GM19397 (cell line): ENCODE measurements at regions not wholly inside any gene's neighbourhood (a gene's known extent, or its start where the extent isn't known, plus 50 kb on each side); places are given as distances from the start of the nearest gene placed in this dataset.

Experiments used
- ATAC-seq: cut with Tn5 transposase; IDR thresholded peaks from one replicate; pipeline ENCODE4 v1.9.1; 2021; ENCODE audit warnings: mild to moderate bottlenecking, moderate library complexity; ENCODE audit not compliant: unreplicated experiment

DNA sequence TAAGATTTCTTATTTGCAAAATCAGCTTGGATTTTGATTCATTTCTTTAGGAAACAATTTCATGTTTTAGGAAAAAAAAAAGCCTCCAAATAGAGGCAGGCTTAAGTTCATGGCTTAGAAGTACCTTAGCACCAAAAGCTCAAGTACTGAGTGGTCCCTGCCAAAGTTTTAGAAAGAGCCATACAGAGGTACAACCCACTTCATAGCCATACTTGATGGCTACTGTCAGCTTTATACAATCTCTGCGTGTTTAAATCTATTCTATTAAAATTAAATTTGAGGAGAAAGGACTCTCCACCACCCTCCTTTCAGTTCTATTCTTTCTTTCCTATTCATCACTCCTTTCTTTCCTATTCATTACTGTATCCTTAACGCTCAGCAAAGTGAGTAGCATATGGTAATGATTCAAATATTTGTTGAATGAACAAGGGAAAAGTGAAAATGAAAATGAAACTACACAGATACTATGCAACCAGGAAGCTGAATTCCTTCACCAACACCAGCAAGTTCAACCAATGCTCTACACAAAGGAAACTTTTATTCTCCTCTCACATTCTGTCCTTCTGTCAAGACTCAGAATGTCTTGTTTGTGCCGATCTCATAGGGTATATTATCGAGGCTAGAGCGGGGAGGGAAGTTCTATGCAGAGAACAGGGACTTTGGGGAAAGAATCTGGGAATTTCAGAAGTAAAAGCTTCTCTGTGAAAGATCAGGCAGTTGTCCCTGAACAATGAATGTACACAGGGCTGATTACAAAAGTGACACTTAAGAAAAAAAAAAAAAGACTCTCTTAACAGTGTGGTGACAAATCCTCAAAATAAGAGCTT lies 138.6 kb upstream of the SPEF2 start:
- peak; percentile 52 for ATAC-seq

- ATAC-seq: no peak
These were observed 139.8 kb upstream of the SPEF2 start for GRCh38 chr5:35477911-35478310.

GRCh38 chr5:35477321-35477720 lies 140.3 kb upstream of the SPEF2 start:
- no peak for ATAC-seq

- ATAC-seq: no peak
These were observed 140.9 kb upstream of the SPEF2 start for GRCh38 chr5:35476797-35477196.

DNA sequence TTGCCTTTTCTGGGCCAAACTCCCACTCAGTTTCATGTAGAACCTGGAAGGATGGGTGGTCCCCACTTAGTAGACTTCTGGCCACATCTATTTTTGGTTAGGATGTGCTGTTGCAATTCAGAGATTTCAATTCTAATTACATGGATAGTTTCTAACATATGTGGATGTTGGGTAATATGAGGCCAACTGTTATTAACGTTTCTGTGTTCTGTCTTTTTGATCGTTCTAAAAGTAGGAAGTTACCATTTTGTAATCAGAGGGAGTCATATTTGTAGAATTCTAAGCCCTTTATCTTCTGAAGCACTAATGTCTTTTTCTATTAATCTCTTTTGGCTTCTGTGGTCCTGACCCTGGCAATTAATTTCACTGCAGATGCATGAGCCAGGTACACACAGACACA lies 141.6 kb upstream of the SPEF2 start:
- no peak for ATAC-seq

DNA sequence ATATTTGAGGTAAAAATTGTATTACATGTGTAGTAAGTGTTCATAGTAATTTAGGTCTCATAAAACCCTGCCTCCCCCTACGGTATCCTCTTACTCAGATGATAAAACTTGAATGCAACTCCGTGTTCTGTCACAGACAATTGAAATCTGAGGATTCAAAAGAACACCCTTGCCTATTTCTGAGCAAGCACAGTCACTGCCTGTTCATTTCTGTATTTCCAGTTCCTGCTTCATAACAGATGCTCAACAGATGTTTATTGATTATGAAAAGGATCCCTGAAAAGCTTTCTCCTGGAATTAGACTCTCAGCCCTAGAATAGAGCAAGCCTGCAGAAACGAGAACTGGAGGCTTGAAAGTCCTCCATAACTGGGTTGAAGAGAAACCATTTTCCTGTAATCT lies 144.1 kb upstream of the SPEF2 start:
- no peak for ATAC-seq

DNA sequence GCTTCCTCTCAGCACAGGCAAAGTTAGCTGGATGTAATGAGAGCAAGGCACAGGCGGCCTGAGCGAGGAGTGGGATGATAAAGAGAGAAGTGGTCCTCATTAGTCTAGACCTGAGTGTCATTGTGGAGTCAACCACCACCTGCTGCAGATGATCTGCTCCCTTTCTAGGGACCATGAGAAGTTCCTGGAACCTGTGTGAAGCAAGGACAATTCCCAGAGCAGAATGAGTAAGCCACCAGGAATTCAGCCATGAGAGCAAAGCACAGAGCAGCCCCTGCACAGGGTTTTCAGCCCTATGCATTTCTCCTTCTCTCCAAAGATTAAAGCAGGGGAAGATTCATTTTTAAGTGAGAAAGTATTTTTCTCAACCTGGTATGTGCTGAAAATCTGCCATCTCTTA lies 146.8 kb upstream of the SPEF2 start:
- ATAC-seq: no peak

DNA sequence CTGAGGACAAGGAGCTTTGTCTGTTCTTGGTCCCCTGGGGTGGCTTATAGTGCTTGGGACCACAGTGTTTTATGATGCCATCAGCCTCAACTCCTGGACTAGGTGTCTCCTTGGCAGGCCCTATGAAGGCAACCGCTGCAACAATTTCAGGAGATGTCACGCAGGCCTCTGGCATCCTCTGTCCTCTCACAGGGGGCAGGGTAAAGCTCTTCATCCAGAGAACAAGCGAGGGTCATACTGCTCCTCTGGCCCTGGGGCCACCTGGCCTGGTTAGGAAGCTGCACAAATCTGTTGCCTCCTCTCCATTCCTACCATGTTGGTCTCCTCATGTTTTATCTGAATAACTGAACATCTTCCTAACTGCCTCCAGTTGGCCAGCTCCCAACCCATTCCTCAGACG lies 148.9 kb upstream of the SPEF2 start:
- ATAC-seq: no peak

GRCh38 chr5:35466746-35467145 lies 150.9 kb upstream of the SPEF2 start:
- no peak for ATAC-seq

- no peak for ATAC-seq
These were observed 152.9 kb upstream of the SPEF2 start for GRCh38 chr5:35464757-35465156.

- no peak for ATAC-seq
These were observed 156.1 kb upstream of the SPEF2 start for GRCh38 chr5:35461530-35461929.

- no peak for ATAC-seq
These were observed 158.8 kb upstream of the SPEF2 start for GRCh38 chr5:35458824-35459207.

DNA sequence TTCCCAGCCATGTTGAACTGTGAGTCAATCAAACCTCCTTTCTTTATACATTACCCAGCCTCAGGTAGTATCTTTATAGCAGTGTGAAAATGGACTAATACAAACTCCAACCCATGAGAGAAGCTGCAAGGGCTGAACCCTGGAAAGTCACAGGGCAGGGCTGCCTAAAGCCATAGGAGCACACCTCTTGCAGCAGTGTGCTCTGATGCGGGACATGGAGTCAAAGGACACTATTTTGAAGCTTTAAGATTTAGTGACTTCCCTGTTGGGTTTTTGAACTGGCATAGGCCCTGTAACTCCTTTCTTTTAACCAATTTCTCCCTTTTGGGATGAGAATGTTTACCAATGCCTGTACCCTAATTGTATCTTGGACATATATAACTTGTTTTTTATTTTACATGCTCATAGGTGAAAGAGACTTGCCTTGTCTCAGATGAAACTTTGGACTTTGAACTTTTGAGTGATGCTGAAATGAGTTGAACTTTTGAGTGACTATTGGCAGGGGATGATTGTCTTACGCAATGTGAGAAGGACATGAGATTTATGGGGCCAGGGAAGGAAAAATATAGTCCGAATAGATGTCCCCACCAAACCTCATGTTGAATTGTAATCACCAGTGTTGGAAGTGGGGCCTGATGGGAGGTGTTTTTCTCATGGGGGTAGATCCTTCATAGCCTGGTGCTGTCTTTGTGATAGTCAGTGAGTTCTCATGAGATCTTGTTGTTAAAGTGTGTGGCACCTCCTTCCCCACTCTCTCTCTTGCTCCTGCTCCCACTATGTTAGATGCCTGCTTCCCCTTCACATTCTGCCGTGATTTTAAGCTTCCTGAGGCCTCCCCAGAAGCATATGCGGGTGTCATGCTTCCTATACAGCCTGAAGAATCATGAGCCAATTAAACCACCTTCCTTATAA lies 159.5 kb upstream of the SPEF2 start:
- no peak for ATAC-seq

DNA sequence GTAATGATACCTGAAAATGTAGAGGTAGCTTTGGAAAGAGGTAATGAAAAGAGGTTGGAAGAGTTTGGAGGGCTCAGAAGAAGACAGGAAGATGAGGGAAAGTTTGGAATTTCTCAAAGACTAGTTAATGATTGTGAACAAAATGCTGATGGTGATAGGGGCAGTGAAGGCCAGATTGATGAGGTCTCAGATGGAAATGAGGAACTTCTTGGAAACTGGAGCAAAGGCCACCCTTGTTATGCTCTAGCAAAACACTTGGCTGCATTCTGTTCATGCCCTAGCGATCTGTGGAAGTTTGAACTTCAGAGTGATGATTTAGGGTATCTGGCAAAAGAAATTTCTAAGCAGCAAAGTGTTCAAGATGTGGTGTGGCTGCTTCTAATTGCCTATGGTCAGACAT lies 161.2 kb upstream of the SPEF2 start:
- no peak for ATAC-seq

DNA sequence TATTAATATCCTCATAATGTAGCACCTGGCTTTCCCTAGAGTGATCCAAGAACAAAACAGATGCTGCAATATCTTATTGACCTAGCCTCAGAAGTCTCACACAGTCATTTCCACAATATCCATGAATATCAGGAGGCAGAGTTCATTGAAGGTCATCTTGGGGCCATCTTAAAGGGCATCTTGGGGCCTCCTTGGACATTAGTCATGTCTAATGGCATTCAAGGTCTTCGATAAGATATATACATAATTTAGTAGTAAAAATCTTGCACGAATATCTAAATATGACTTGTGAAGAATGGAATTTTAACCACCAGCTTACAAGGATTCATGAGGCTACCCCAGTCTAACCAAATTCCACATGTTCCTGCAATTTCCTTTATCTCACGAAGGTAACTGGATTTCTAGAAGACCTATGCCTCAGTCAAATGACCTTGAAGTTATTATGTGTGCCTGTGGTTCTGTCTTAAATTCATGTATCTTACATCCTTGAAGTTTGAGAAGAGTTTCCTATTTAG lies 163.6 kb upstream of the SPEF2 start:
- ATAC-seq: no peak

GRCh38 chr5:35443803-35444595 lies 173.7 kb upstream of the SPEF2 start:
- ATAC-seq: no peak

GRCh38 chr5:35442885-35443639 lies 174.6 kb upstream of the SPEF2 start:
- ATAC-seq: no peak

GRCh38 chr5:35440409-35440808 lies 177.3 kb upstream of the SPEF2 start:
- ATAC-seq: no peak

- ATAC-seq: no peak
These were observed 178.9 kb upstream of the SPEF2 start for GRCh38 chr5:35438786-35439185.

DNA sequence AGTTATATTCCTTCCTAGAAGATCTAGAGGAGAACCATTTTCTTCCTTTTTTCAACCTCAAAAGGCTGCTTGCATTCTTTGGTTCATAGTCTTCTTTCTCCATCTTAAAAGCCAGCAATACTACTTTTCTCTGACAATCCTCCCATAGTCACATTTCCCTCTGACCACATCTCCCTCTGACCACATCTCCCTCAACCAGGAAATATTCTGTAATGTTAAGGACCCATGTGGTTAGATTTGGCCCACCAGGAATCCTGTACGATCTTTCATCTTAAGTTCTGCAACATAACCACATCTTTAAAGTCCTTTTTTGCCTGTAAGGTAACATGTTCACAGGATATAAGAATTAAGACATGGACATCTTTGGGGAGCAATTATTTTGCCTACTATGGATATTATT lies 179.4 kb upstream of the SPEF2 start:
- no peak for ATAC-seq
